ENCODE measurements at regions not wholly inside any gene's neighbourhood (a gene's known extent, or its start where the extent isn't known, plus 50 kb on each side); places are given as distances from the start of the nearest gene placed in this dataset.
"Not testable (repeated sequence)": the region's sequence is repeated elsewhere in the genome, so short reads cannot be mapped to it uniquely, and the experiment has no call there.

DNA sequence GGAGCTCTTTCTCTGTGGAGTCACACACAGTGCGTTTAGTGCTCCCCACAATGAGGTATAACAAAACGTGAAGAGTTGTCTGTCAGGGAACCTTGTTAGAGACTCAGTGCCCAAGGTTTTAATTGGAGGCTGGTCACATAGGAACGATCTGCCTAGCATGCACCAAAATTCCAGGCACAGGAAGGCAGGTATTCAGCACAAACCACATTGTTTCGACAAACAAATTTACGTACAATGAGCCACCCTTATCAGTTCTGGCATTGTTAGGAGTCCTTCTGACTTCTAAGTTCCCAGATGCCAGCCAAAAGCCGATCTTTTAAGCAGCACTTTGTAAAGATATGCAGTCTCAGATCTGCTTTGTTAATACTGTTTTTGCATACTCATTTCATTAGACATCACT, 414.2 kb upstream of the MTPN start:
- no peak for DNase-seq (ENCODE audit: extremely low read depth, low read depth)
- no peak overlapping the region for H3K4me3 ChIP-seq (replicated peaks; ENCODE audit: low read depth, low read length)

DNA sequence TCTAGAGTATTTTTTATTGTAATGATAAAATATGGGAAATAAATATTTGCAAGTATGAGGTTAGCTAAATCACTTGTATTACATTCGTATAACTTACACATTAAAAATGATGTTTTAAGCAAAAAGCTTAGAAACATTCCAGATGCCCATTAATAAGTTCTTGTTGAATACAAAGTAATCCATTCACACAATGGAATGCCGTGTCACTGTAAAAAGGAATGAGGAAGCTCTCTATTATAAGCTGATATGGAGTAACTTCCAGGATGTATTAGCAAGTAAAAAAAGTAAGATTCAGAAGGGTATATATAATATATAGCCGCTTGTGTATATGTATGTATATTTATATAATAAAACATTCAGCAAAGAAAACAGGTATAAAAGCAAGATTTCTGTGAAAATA, 412.8 kb upstream of the MTPN start:
- TF ChIP-seq, protein P1, sequence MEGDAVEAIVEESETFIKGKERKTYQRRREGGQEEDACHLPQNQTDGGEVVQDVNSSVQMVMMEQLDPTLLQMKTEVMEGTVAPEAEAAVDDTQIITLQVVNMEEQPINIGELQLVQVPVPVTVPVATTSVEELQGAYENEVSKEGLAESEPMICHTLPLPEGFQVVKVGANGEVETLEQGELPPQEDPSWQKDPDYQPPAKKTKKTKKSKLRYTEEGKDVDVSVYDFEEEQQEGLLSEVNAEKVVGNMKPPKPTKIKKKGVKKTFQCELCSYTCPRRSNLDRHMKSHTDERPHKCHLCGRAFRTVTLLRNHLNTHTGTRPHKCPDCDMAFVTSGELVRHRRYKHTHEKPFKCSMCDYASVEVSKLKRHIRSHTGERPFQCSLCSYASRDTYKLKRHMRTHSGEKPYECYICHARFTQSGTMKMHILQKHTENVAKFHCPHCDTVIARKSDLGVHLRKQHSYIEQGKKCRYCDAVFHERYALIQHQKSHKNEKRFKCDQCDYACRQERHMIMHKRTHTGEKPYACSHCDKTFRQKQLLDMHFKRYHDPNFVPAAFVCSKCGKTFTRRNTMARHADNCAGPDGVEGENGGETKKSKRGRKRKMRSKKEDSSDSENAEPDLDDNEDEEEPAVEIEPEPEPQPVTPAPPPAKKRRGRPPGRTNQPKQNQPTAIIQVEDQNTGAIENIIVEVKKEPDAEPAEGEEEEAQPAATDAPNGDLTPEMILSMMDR (IDR thresholded peaks at IDR 0.05; ENCODE audit: low read depth, low read length, missing control alignments), result no peak
- no peak overlapping the region for H3K4me3 ChIP-seq (replicated peaks; ENCODE audit: low read depth, low read length)
- DNase-seq (ENCODE audit: extremely low read depth, low read depth), result no peak

More for the DNA sequence above, 414.2 kb upstream of the MTPN start:
- TF ChIP-seq, protein P1 (IDR thresholded peaks at IDR 0.05; ENCODE audit: low read depth, low read length, missing control alignments), result no peak

DNA sequence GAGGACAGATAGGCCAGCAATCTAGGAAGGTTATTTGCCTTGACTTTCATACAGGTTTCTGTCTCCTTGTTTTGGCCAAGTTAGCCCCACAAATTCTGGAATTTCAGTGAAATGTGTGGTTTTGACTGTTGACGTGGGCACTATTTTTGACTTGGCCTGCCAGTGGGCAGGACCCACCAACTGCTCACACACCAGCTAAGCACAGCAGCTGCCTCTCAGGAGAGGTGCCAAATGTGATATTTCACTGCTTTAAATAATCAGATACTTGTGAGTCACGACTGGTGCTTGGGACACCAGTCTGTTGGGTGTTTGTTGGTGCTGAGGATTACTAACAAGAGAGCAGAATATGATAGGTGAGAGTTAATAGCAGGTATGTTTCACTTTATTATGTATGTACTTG, 409.7 kb upstream of the MTPN start:
- no peak for DNase-seq (ENCODE audit: extremely low read depth, low read depth)
- H3K4me3 ChIP-seq (replicated peaks; ENCODE audit: low read depth, low read length), result no peak overlapping the region
- TF ChIP-seq, protein P1 (IDR thresholded peaks at IDR 0.05; ENCODE audit: low read depth, low read length, missing control alignments), result no peak

DNA sequence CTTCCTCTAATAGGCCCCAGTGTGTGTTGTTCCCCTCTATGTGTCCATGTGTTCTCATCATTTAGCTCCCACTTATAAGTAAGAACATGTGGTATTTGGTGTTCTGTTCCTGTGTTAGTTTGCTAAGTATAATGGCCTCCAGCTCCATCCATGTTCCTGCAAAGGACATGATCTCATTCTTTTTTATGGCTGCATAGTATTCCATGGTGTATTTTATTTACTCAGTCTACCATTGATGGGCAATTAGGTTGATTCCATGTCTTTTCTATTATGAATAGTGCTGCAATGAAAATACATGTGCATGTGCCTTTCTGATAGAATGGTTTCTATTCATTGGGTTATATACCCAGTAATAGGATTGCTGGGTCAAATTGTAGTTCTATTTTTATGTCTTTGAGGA, 394.2 kb upstream of the MTPN start:
- not testable (repeated sequence) for DNase-seq (ENCODE audit: extremely low read depth, low read depth); H3K4me3 ChIP-seq (replicated peaks; ENCODE audit: low read depth, low read length)

DNA sequence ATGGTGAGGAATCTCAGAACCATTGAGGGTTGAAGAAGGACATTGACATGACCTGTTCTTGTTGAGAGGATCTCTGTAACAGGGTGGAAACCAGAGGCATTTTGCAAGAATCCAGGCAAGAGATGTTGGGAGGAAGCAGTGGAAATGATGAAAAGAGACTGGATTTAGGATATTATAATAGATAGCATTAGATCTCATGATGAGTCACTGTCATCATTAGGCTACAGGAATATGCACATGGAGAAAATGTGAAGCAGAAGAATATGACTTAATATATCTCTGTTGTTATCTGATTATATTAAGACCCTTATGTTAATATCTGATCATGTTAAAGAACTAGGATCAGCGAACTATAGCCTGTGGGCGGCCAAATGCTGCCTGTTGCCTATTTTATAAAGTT, 393.0 kb upstream of the MTPN start:
- no peak for DNase-seq (ENCODE audit: extremely low read depth, low read depth)
- no peak overlapping the region for H3K4me3 ChIP-seq (replicated peaks; ENCODE audit: low read depth, low read length)
- TF ChIP-seq, protein P1 (IDR thresholded peaks at IDR 0.05; ENCODE audit: low read depth, low read length, missing control alignments), result no peak

DNA sequence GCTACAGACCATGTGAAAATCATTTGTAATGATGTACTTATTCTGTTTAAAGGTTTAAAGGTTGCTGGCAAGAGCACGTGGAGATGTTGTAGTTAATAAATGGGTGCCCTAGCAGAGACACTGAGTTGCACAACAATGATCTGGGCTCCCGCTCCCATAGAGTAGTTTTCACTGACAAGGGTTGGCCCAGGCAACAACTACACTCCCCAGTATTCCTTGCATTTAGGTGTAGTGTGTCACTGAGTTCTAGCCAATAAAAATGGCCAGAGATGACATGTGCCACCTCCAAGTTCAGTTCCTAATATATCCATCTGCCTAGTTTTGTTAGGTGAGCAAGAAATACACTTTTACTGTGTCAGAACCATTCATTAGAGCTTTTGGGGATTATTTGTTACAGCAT, 392.1 kb upstream of the MTPN start:
- DNase-seq (ENCODE audit: extremely low read depth, low read depth), result no peak
- no peak overlapping the region for H3K4me3 ChIP-seq (replicated peaks; ENCODE audit: low read depth, low read length)
- TF ChIP-seq, protein P1 (IDR thresholded peaks at IDR 0.05; ENCODE audit: low read depth, low read length, missing control alignments), result no peak

DNA sequence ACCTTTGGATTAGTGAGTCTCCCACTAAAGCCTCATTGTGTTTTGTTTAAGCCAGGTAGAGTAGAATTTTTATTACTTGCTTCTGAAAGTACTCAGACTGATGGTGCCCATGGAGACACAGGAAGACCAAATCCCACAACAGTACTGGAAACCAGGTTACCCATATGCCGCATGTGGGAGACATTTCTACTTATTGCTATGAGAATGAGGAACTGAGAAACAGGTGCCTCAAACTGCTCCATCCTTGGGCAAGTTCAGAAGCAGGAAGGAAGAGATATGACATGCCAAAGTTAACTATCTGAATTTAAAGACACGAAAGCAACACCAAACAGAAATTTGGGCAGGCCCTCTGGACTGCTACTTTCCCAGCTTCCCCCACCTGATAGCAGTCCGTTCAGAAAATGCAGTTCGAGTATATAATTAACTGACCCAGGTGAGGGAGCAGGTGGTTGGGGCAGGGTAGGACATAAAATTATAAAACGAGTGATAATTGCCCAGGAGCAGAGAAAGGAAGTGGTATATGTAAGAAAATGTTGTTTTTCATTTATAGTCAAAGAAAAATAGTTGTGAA, 382.3 kb upstream of the MTPN start:
- TF ChIP-seq, protein P1 (IDR thresholded peaks at IDR 0.05; ENCODE audit: low read depth, low read length, missing control alignments), result no peak
- no peak for DNase-seq (ENCODE audit: extremely low read depth, low read depth)
- no peak overlapping the region for H3K4me3 ChIP-seq (replicated peaks; ENCODE audit: low read depth, low read length)

Data from HFF-Myc (cell line).